ENCODE measurements at regions not wholly inside any gene's neighbourhood (a gene's known extent, or its start where the extent isn't known, plus 50 kb on each side); places are given as distances from the start of the nearest gene placed in this dataset.

DNA sequence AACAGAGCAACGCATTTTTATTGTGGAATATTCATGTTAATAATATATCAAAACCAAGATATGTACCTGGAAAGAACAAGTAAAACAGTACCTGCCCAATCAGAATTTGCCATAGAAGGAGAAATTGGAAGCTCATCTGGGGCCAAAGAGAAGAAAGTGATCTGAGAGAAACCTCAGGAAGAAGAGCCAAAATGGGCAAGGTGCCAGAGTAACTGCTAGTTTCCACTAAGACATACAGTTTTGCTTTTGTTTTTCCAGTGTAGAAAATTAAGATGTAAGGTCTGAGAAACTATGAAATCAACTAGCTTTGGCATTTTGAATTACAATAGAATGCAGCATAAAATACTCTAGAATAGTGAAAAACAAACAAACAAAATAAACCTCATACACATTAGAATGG is 2201.2 kb downstream of the ARAP2 start:
- TF ChIP-seq CTCF (IDR thresholded peaks at IDR 0.05): no peak
- no peak for TF ChIP-seq POLR2AphosphoS5 (IDR thresholded peaks at IDR 0.05)
